Neural cell (in vitro differentiated cells): ENCODE measurements at regions not wholly inside any gene's neighbourhood (a gene's known extent, or its start where the extent isn't known, plus 50 kb on each side); places are given as distances from the start of the nearest gene placed in this dataset.

Experiments used
- H2AFZ ChIP-seq: fragments of 200-600, 300-800 bp; sonication (generic), shearing (Covaris generic); 2 replicates; pipeline ENCODE4 v1.6.0; 2014; ENCODE audit warnings: low read depth, mild to moderate bottlenecking, antibody characterized with exemption, low read length, moderate library complexity
- H3F3A ChIP-seq: fragments of 200-600 bp; shearing (Covaris generic); 2 replicates; pipeline ENCODE4 v1.6.1; 2016; ENCODE audit warnings: mild to moderate bottlenecking, moderate library complexity, mixed read lengths, antibody characterized with exemption, low read length; ENCODE audit not compliant: insufficient read depth, poor library complexity, severe bottlenecking
- H3K27ac ChIP-seq: fragments of 200-600, 300-800 bp; sonication (generic), shearing (Covaris generic); 2 replicates; pipeline ENCODE4 v1.5.1; 2014; ENCODE audit warnings: mild to moderate bottlenecking, low read length, moderate library complexity
- H3K27me3 ChIP-seq: fragments of 300-800, 200-600 bp; sonication (generic), shearing (Covaris generic); 2 replicates; pipeline ENCODE4 v1.6.0; 2014; ENCODE audit warnings: mild to moderate bottlenecking, low read depth, low read length, moderate library complexity; ENCODE audit not compliant: insufficient read depth
- H3K36me3 ChIP-seq: fragments of 300-800, 200-600 bp; sonication (generic), shearing (Covaris generic); 2 replicates; pipeline ENCODE4 v1.5.1; 2014; ENCODE audit warnings: mild to moderate bottlenecking, antibody characterized with exemption, low read length, moderate library complexity; ENCODE audit not compliant: insufficient read depth
- H3K4me2 ChIP-seq: fragments of 300-800, 200-600 bp; sonication (generic), shearing (Covaris generic); 2 replicates; pipeline ENCODE4 v1.6.0; 2014; ENCODE audit warnings: mild to moderate bottlenecking, low read length
- H3K4me3 ChIP-seq: fragments of 300-800, 200-600 bp; sonication (generic), shearing (Covaris generic); 2 replicates; pipeline ENCODE4 v1.5.1; 2014; ENCODE audit warnings: mild to moderate bottlenecking, low read length, moderate library complexity
- H3K79me2 ChIP-seq: fragments of 200-600 bp; shearing (Covaris generic); replicated peaks from 2 replicates; pipeline ENCODE4 v1.6.0; 2014; ENCODE audit warnings: mild to moderate bottlenecking, low read length, moderate library complexity; ENCODE audit not compliant: insufficient read depth
- H3K9ac ChIP-seq: fragments of 300-800, 200-600 bp; sonication (generic), shearing (Covaris generic); 2 replicates; pipeline ENCODE4 v1.6.1; 2016; ENCODE audit warnings: mild to moderate bottlenecking, low read length, mixed read lengths
- H3K9me2 ChIP-seq: fragments of 200-600 bp; shearing (Covaris generic); 2 replicates; pipeline ENCODE4 v1.6.1; 2016; ENCODE audit warnings: mild to moderate bottlenecking, low read length, mixed read lengths; ENCODE audit not compliant: insufficient read depth
- H3K9me3 ChIP-seq: fragments of 200-600, 300-800 bp; sonication (generic), shearing (Covaris generic); 2 replicates; pipeline ENCODE4 v1.6.1; 2016; ENCODE audit warnings: mild to moderate bottlenecking, mixed run types, low read length, moderate library complexity, mixed read lengths
- H4K20me1 ChIP-seq: fragments of 200-600 bp; shearing (Covaris generic); 2 replicates; pipeline ENCODE4 v1.6.1; 2016; ENCODE audit warnings: mild to moderate bottlenecking, mixed run types; ENCODE audit not compliant: insufficient read depth
- CTCF ChIP-seq: fragments of 450-650 bp; IDR thresholded peaks from 2 replicates; pipeline ENCODE4 v1.5.1; 2014; ENCODE audit warnings: antibody characterized with exemption, mild to moderate bottlenecking, moderate library complexity; ENCODE audit not compliant: poor library complexity, severe bottlenecking
- EP300 ChIP-seq: fragments of 450-650 bp; conservative IDR thresholded peaks from 2 replicates; pipeline ENCODE4 v1.6.1; 2014; ENCODE audit warnings: antibody characterized with exemption, mild to moderate bottlenecking, moderate library complexity; ENCODE audit not compliant: poor library complexity, severe bottlenecking
- EZH2 ChIP-seq: fragments of 200-600, 300-800 bp; shearing (Covaris generic), sonication (generic); IDR thresholded peaks from 2 replicates; pipeline ENCODE4 v1.6.1; 2014; ENCODE audit warnings: antibody characterized with exemption, low read length, borderline replicate concordance, mild to moderate bottlenecking; ENCODE audit not compliant: insufficient read depth, poor library complexity, severe bottlenecking
- MXI1 ChIP-seq: fragments of 450-650 bp; conservative IDR thresholded peaks from 2 replicates; pipeline ENCODE4 v1.6.1; 2014; ENCODE audit warnings: antibody characterized with exemption, mild to moderate bottlenecking; ENCODE audit not compliant: poor library complexity, severe bottlenecking
- POLR2AphosphoS5 ChIP-seq: IDR thresholded peaks from 2 replicates; pipeline ENCODE4 v1.6.1; 2012
- RAD21 ChIP-seq: fragments of 450-650 bp; conservative IDR thresholded peaks from 2 replicates; pipeline ENCODE4 v1.6.1; 2014; ENCODE audit warnings: antibody characterized with exemption, mild to moderate bottlenecking, moderate library complexity
- REST ChIP-seq: IDR thresholded peaks from 2 replicates; pipeline ENCODE4 v1.6.1; 2012; ENCODE audit warnings: borderline replicate concordance
- SMC3 ChIP-seq: fragments of 450-650 bp; conservative IDR thresholded peaks from 2 replicates; pipeline ENCODE4 v1.6.1; 2014; ENCODE audit warnings: antibody characterized with exemption, mild to moderate bottlenecking, moderate library complexity; ENCODE audit not compliant: poor library complexity
- TAF1 ChIP-seq: IDR thresholded peaks from 2 replicates; pipeline ENCODE4 v1.6.1; 2012; ENCODE audit warnings: low read depth

GRCh38 chr11:21968702-21969101, 224.2 kb upstream of the ANO5 start:
- TF ChIP-seq TAF1 (no peak), POLR2AphosphoS5 (no peak), CTCF (no peak), REST (no peak)
- Histone ChIP-seq H3F3A (no peaks in the 10 kb centered on the region), H3K4me3 (no peak overlapping the region), H4K20me1 (no peaks in the 10 kb centered on the region), H3K27ac (no peak overlapping the region), H3K79me2 (no peaks in the 10 kb centered on the region), H3K4me2 (no peak overlapping the region), H3K27me3 (peaks cover 3% of the 10 kb centered on the region), H3K9ac (no peak overlapping the region), H3K36me3 (no peaks in the 10 kb centered on the region), H3K9me3 (peaks cover 4% of the 10 kb centered on the region), H3K9me2 (no peaks in the 10 kb centered on the region), H2AFZ (no peak overlapping the region)

GRCh38 chr11:21969841-21970240, 223.0 kb upstream of the ANO5 start:
- H3K4me3 ChIP-seq = no peak overlapping the region
- no peaks in the 10 kb centered on the region for H3K79me2 ChIP-seq
- no peaks in the 10 kb centered on the region for H3K9me2 ChIP-seq
- TF ChIP-seq POLR2AphosphoS5 = no peak
- no peak for TF ChIP-seq EZH2
- TF ChIP-seq TAF1 = no peak
- peaks cover 3% of the 10 kb centered on the region for H3K27me3 ChIP-seq
- H4K20me1 ChIP-seq = no peaks in the 10 kb centered on the region
- H3K27ac ChIP-seq = no peak overlapping the region
- H3K9ac ChIP-seq = no peak overlapping the region
- H3K9me3 ChIP-seq = peaks cover 4% of the 10 kb centered on the region
- no peaks in the 10 kb centered on the region for H3F3A ChIP-seq
- H3K4me2 ChIP-seq = no peak overlapping the region
- H2AFZ ChIP-seq = no peak overlapping the region
- H3K36me3 ChIP-seq = no peaks in the 10 kb centered on the region

- no peak overlapping the region for H3K27ac ChIP-seq
- H3K79me2 ChIP-seq = no peaks in the 10 kb centered on the region
- H3F3A ChIP-seq = no peaks in the 10 kb centered on the region
- TF ChIP-seq TAF1 (no peak), REST (no peak), EP300 (no peak), SMC3 (no peak), RAD21 (no peak), EZH2 (no peak), MXI1 (no peak), POLR2AphosphoS5 (no peak), CTCF (no peak)
- no peak overlapping the region for H3K4me3 ChIP-seq
- no peak overlapping the region for H2AFZ ChIP-seq
- no peaks in the 10 kb centered on the region for H3K9me2 ChIP-seq
- no peak overlapping the region for H3K4me2 ChIP-seq
- H4K20me1 ChIP-seq = no peaks in the 10 kb centered on the region
- H3K27me3 ChIP-seq = peaks cover 3% of the 10 kb centered on the region
- H3K9me3 ChIP-seq = no peaks in the 10 kb centered on the region
- H3K36me3 ChIP-seq = no peaks in the 10 kb centered on the region
- no peak overlapping the region for H3K9ac ChIP-seq
Measured at GRCh38 chr11:21975242-21975641, 217.6 kb upstream of the ANO5 start.
